ENCODE measurements at regions not wholly inside any gene's neighbourhood (a gene's known extent, or its start where the extent isn't known, plus 50 kb on each side); places are given as distances from the start of the nearest gene placed in this dataset.
"Not testable (repeated sequence)": the region's sequence is repeated elsewhere in the genome, so short reads cannot be mapped to it uniquely, and the experiment has no call there.

- no peak for DNase-seq (ENCODE audit: low read depth)
Measured at GRCh38 chr5:138648841-138649240, 73.6 kb upstream of the HSPA9 start.

GRCh38 chr5:138647794-138648410 is 72.7 kb upstream of the HSPA9 start:
- no peak for DNase-seq (ENCODE audit: low read depth)

- DNase-seq (ENCODE audit: low read depth), result no peak
Measured at GRCh38 chr5:138647261-138647788, 72.1 kb upstream of the HSPA9 start.

GRCh38 chr5:138646671-138647070 is 71.5 kb upstream of the HSPA9 start:
- no peak for DNase-seq (ENCODE audit: low read depth)

- DNase-seq (ENCODE audit: low read depth), result no peak
Measured at GRCh38 chr5:138645778-138646575, 70.8 kb upstream of the HSPA9 start.

- no peak for DNase-seq (ENCODE audit: low read depth)
Measured at GRCh38 chr5:138643040-138643791, 68.0 kb upstream of the HSPA9 start.

- DNase-seq (ENCODE audit: low read depth), result peak; percentile 60
Measured at GRCh38 chr5:138641547-138642298, 66.5 kb upstream of the HSPA9 start.

GRCh38 chr5:138640646-138641254 is 65.5 kb upstream of the HSPA9 start:
- no peak for DNase-seq (ENCODE audit: low read depth)

- DNase-seq (ENCODE audit: low read depth), result no peak
Measured at GRCh38 chr5:138640138-138640537, 64.9 kb upstream of the HSPA9 start.

GRCh38 chr5:138639326-138639725 is 64.1 kb upstream of the HSPA9 start:
- no peak for DNase-seq (ENCODE audit: low read depth)

GRCh38 chr5:138637256-138637655 is 62.1 kb upstream of the HSPA9 start:
- no peak for DNase-seq (ENCODE audit: low read depth)

GRCh38 chr5:138636398-138636944 is 61.3 kb upstream of the HSPA9 start:
- no peak for DNase-seq (ENCODE audit: low read depth)

GRCh38 chr5:138635708-138636107 is 60.5 kb upstream of the HSPA9 start:
- no peak for DNase-seq (ENCODE audit: low read depth)

GRCh38 chr5:138635265-138635664 is 60.1 kb upstream of the HSPA9 start:
- DNase-seq (ENCODE audit: low read depth), result no peak

- DNase-seq (ENCODE audit: low read depth), result not testable (repeated sequence)
Measured at GRCh38 chr5:138634804-138635203, 59.6 kb upstream of the HSPA9 start.

GRCh38 chr5:138632900-138633489 is 57.8 kb upstream of the HSPA9 start:
- peak; percentile 91 for DNase-seq (ENCODE audit: low read depth)

GRCh38 chr5:138631096-138631928 is 56.1 kb upstream of the HSPA9 start:
- no peak for DNase-seq (ENCODE audit: low read depth)

GRCh38 chr5:138629392-138629791 is 54.2 kb upstream of the HSPA9 start:
- DNase-seq (ENCODE audit: low read depth), result no peak

- peak; percentile 46 for DNase-seq (ENCODE audit: low read depth)
Measured at GRCh38 chr5:138626333-138626944, 51.2 kb upstream of the HSPA9 start.

All from HT1080 (cell line).